ENCODE measurements at regions not wholly inside any gene's neighbourhood (a gene's known extent, or its start where the extent isn't known, plus 50 kb on each side); places are given as distances from the start of the nearest gene placed in this dataset.

DNA sequence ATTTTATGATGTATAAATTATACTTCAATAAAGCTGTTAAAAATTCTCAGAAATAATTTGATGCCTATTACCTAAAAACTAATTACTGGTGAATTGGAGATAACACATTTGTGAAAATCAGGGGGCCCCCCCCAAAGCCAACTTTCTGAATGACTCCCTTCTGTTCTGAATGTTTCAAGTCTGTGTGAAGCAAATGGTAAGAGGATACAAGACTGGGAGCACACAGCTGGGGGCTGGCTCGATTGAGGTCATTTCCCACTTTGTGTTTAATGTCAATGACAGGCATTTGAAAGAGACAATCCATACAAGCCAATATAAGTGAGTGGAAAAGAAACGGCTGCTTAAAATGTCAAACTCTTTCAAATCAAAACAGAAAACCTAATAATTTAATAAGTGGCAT, 155.8 kb downstream of the SH2D1A start:
- Histone ChIP-seq H2AFZ (ENCODE audit: low read length) (no peak overlapping the region), H3K36me3 (ENCODE audit: control insufficient read depth, insufficient read depth, low read length) (no peaks in the 10 kb centered on the region)

DNA sequence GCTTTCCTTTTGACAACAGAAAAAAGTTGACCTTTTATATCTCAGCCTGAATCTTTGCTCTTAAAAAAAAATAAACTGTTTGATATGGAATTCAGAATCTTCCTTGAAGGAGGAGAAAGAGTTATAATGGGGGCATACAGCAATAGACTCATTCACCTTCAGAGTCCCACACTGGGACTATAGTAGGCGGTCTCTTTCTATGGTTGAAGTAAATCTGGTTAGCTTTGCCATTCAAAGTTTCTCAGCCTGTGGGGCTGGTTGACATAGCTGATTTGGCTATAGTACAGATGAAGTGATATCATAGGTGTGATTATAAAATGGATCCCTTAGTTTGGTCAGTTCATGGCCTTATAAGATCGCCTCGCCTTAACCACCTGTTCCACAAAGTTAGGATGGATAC, 156.2 kb downstream of the SH2D1A start:
- H3K27ac ChIP-seq (ENCODE audit: insufficient read depth, low read length), result no peak overlapping the region
- H3K79me2 ChIP-seq (ENCODE audit: control insufficient read depth, insufficient read depth, low read length), result no peaks in the 10 kb centered on the region
- no peaks in the 10 kb centered on the region for H3K9me3 ChIP-seq (ENCODE audit: control insufficient read depth, insufficient read depth, low read depth, low read length)
- no peaks in the 10 kb centered on the region for H4K20me1 ChIP-seq (ENCODE audit: control insufficient read depth, extremely low read depth, insufficient read depth, low read length)
- H3K27me3 ChIP-seq (ENCODE audit: control insufficient read depth, insufficient read depth, low read length), result no peaks in the 10 kb centered on the region
- H3K4me2 ChIP-seq (ENCODE audit: extremely low read depth, insufficient read depth, low read length), result no peak overlapping the region
- H2AFZ ChIP-seq (ENCODE audit: low read length), result no peak overlapping the region
- no peaks in the 10 kb centered on the region for H3K4me1 ChIP-seq (ENCODE audit: control insufficient read depth, extremely low read depth, insufficient read depth, low read length)
- no peak overlapping the region for H3K9ac ChIP-seq (ENCODE audit: insufficient read depth, low read length)
- no peaks in the 10 kb centered on the region for H3K36me3 ChIP-seq (ENCODE audit: control insufficient read depth, insufficient read depth, low read length)
- TF ChIP-seq EZH2 (IDR thresholded peaks at IDR 0.05; ENCODE audit: low read length, missing control alignments), result no peak
- TF ChIP-seq, protein P1, sequence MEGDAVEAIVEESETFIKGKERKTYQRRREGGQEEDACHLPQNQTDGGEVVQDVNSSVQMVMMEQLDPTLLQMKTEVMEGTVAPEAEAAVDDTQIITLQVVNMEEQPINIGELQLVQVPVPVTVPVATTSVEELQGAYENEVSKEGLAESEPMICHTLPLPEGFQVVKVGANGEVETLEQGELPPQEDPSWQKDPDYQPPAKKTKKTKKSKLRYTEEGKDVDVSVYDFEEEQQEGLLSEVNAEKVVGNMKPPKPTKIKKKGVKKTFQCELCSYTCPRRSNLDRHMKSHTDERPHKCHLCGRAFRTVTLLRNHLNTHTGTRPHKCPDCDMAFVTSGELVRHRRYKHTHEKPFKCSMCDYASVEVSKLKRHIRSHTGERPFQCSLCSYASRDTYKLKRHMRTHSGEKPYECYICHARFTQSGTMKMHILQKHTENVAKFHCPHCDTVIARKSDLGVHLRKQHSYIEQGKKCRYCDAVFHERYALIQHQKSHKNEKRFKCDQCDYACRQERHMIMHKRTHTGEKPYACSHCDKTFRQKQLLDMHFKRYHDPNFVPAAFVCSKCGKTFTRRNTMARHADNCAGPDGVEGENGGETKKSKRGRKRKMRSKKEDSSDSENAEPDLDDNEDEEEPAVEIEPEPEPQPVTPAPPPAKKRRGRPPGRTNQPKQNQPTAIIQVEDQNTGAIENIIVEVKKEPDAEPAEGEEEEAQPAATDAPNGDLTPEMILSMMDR (conservative IDR thresholded peaks at IDR 0.05 in 1 of 2, IDR thresholded peaks at IDR 0.05 in 1 of 2; ENCODE audit: low read depth in 1 of 2, low read length in 2 of 2), result no peak
- H3K4me3 ChIP-seq (replicated peaks in 1 of 4; ENCODE audit: control extremely low read depth in 1 of 4, insufficient read depth in 1 of 4, low read depth in 3 of 4, low read length in 4 of 4), result no peak overlapping the region
- DNase-seq (ENCODE audit: low read depth in 2 of 2), result no peak

More for the DNA sequence above, 155.8 kb downstream of the SH2D1A start:
- H3K9me3 ChIP-seq (ENCODE audit: control insufficient read depth, insufficient read depth, low read depth, low read length), result no peaks in the 10 kb centered on the region
- no peaks in the 10 kb centered on the region for H3K4me1 ChIP-seq (ENCODE audit: control insufficient read depth, extremely low read depth, insufficient read depth, low read length)
- H4K20me1 ChIP-seq (ENCODE audit: control insufficient read depth, extremely low read depth, insufficient read depth, low read length), result no peaks in the 10 kb centered on the region
- TF ChIP-seq EZH2 (IDR thresholded peaks at IDR 0.05; ENCODE audit: low read length, missing control alignments), result no peak
- TF ChIP-seq, protein P1 (conservative IDR thresholded peaks at IDR 0.05 in 1 of 2, IDR thresholded peaks at IDR 0.05 in 1 of 2; ENCODE audit: low read depth in 1 of 2, low read length in 2 of 2), result no peak
- DNase-seq (ENCODE audit: low read depth in 2 of 2), result no peak
- no peak overlapping the region for H3K4me3 ChIP-seq (replicated peaks in 1 of 4; ENCODE audit: control extremely low read depth in 1 of 4, insufficient read depth in 1 of 4, low read depth in 3 of 4, low read length in 4 of 4)
- no peak overlapping the region for H3K27ac ChIP-seq (ENCODE audit: insufficient read depth, low read length)
- no peak overlapping the region for H3K4me2 ChIP-seq (ENCODE audit: extremely low read depth, insufficient read depth, low read length)
- H3K27me3 ChIP-seq (ENCODE audit: control insufficient read depth, insufficient read depth, low read length), result no peaks in the 10 kb centered on the region
- H3K79me2 ChIP-seq (ENCODE audit: control insufficient read depth, insufficient read depth, low read length), result no peaks in the 10 kb centered on the region
- H3K9ac ChIP-seq (ENCODE audit: insufficient read depth, low read length), result no peak overlapping the region

DNA sequence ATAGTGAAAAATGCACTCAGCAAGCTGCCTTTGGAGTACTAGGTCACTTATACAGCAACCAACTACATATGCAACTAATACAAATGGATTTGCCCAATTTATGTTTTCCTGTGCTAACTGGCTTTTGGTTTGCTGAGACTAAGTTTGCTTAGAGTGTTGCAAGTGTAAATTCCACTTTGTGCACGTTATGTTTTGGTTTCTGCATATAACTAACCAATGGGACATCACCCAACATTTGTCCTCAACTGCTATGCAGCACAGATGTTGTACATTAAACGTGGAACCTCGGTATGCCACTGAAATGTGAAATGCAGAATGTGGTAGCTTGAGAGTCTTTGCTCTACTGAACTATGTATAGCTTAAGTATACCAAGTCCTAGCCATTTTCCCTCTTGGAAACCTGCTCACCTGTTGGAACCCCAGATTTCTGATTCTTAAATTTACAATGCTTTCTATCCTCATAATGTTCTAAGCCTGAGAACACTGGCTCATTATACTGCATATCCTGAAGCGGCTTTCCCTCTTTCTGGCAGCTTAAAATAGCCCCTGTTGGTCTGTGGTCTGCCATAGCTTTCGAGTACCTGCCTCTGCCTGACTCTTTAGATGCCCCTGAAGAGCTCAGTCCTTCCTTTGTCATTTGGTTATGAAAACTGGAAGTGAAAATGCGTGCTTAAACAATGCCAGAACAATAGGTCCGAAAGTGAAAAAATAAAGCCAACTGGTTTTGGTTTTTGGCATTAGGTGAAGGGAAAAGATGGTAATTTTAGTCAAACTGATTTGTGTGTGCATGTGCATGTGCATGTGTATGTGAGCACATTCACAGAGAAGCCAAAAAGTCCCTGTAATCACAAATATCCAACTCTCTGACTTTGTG, 158.0 kb downstream of the SH2D1A start:
- H3K9ac ChIP-seq (ENCODE audit: insufficient read depth, low read length), result no peak overlapping the region
- DNase-seq (ENCODE audit: low read depth in 2 of 2), result no peak

More for the DNA sequence above, 158.0 kb downstream of the SH2D1A start:
- Histone ChIP-seq H3K27me3 (ENCODE audit: control insufficient read depth, insufficient read depth, low read length) (no peaks in the 10 kb centered on the region), H4K20me1 (ENCODE audit: control insufficient read depth, extremely low read depth, insufficient read depth, low read length) (no peaks in the 10 kb centered on the region), H2AFZ (ENCODE audit: low read length) (no peak overlapping the region), H3K4me3 (replicated peaks in 1 of 4; ENCODE audit: control extremely low read depth in 1 of 4, insufficient read depth in 1 of 4, low read depth in 3 of 4, low read length in 4 of 4) (no peak overlapping the region), H3K9me3 (ENCODE audit: control insufficient read depth, insufficient read depth, low read depth, low read length) (no peaks in the 10 kb centered on the region), H3K36me3 (ENCODE audit: control insufficient read depth, insufficient read depth, low read length) (no peaks in the 10 kb centered on the region), H3K4me2 (ENCODE audit: extremely low read depth, insufficient read depth, low read length) (no peak overlapping the region), H3K27ac (ENCODE audit: insufficient read depth, low read length) (no peak overlapping the region), H3K79me2 (ENCODE audit: control insufficient read depth, insufficient read depth, low read length) (no peaks in the 10 kb centered on the region), H3K4me1 (ENCODE audit: control insufficient read depth, extremely low read depth, insufficient read depth, low read length) (no peaks in the 10 kb centered on the region)
- TF ChIP-seq, protein P1 (conservative IDR thresholded peaks at IDR 0.05 in 1 of 2, IDR thresholded peaks at IDR 0.05 in 1 of 2; ENCODE audit: low read depth in 1 of 2, low read length in 2 of 2), result no peak
- TF ChIP-seq EZH2 (IDR thresholded peaks at IDR 0.05; ENCODE audit: low read length, missing control alignments), result no peak

Data from fibroblast of lung (primary cell).